ENCODE measurements at regions not wholly inside any gene's neighbourhood (a gene's known extent, or its start where the extent isn't known, plus 50 kb on each side); places are given as distances from the start of the nearest gene placed in this dataset.

- DNase-seq (ENCODE audit: low spot score): no peak
Observed at GRCh38 chr14:54090274-54090673, 133.6 kb upstream of the BMP4 start.

DNA sequence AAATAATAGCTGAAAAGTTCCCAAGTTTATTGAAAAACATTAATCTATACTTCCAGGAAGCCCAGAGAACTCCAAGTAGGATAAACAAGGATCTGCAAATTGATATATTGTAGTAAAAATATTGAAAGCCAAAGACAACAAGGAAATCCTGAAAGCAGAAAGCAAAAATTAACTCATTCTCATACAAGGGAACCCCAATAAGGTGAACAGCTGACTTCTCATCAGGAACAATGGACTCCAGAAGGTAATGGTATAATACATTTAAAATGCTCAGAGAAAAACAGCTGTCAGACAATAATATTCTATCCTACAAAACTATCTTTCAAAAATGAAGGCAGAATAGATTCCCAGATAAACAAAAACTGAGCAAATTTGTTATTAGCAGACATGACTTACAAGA is 138.1 kb upstream of the BMP4 start:
- no peak for DNase-seq (ENCODE audit: low spot score)

- DNase-seq (ENCODE audit: low spot score): no peak
Observed at GRCh38 chr14:54098536-54098935, 141.9 kb upstream of the BMP4 start.

DNA sequence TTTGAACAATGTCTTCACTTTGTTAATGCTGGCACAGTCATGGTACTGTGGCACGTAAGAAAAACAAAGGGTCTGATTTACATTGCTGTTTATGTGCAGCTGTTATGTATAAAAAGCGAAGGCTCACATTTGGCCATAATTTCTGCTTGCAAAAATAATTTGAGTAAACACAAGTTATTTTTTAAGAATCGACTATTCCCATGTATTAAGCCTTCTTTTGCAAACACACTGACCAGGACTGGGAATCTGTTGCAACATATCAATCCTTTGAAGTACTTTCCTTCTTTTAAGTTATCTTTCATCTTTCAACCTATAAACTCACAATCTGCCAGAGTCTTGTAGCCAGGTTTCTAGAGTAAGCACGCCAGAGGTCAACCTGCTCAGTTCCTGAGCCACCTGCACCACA is 145.4 kb upstream of the BMP4 start:
- DNase-seq (ENCODE audit: low spot score): no peak

- DNase-seq (ENCODE audit: low spot score): no peak
Observed at GRCh38 chr14:54102530-54102929, 145.9 kb upstream of the BMP4 start.

DNA sequence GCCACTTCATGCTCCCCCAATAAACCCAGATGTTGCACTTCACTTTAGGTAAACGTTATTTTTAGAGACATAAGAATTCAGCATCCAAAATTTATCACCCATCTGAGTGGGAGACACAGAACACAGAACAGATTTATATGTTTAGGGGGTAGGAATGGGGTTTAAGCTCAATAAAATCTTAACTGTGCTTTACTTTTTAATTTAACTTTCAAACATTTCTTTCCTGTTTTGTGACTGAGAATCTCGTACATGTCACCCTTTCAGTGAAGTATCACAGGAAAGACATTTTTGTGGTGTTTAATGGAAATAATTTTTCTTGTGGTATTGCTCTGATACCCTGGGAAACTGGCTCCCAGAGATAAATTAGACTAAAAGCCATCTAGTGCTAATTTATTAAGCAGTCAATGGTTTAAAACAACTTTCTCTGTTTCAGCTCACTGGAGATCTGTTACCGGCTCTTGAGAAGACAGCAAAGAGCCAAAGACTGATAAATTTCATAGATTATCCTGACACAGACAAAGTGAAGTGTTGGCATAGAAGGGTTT is 148.0 kb upstream of the BMP4 start:
- no peak for DNase-seq (ENCODE audit: low spot score)

DNA sequence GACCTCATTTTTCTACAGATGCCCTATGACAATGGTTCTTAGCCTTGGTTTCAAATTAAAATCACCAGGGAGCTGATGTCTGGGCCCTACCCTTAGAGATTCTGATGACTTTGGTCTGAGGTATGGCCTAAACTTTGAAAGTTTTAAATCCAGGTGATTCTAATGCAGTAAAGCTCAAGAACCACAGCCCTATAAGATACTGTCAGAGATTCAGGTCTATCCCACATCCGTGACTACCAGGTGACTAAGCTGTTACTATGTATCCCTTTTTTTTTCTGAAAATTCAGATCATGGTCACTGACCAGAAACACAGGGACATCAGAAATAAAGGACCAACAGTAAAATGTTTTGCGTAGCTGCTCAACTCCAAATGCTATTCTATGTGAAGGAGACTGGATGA is 148.8 kb upstream of the BMP4 start:
- DNase-seq (ENCODE audit: low spot score): no peak

DNA sequence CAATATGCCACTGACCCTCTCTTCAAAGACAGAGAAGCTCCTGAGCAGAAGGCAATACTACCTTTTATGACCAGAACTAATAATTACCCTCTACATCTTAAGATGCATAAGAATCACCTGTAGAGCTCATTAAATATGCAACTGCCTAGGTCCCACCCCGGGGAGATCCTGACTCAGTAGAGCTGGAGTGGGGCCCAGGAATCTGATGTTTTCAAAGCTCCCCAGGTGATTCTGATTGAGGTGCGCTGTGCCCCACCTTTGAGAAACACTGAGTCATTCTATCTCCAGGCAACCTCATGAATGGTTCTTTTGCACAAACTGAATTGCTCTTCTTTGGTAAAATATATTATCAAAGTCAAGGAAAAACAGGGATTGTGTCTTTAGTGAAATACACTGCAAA is 149.3 kb upstream of the BMP4 start:
- DNase-seq (ENCODE audit: low spot score): no peak

DNA sequence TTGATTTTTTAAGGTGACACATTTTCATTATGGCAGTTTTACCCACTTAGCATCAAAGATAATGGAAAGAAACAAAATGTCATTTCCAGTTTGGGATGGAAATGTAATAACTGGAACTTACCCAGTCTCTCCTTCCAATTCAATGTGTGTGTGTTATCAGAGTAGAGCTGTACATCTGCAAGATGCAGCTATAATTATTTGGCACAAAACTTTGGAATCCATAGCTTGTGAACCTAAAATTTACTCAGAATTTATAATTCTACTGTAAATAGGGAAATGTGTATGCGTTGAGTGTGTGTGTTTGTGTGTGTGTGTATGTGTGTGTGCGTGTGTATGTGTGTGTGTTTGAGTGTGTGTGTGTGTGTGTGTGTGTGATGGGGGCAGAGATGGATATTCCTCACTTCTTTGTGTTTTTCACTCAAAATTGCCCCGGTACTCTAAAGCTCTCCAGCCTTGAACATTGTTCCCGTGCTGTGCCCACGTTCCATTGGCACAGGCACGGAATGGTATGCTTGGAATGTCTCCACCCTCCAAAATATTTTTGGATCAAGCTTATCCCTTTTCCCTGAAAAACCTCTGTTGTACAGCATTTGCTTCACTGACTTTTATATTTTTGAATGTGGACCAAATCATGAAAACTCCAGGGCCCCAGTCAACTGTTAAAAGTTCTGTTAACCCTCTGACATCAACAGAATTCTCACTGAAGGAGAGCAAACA is 150.2 kb upstream of the BMP4 start:
- DNase-seq (ENCODE audit: low spot score): no peak

DNA sequence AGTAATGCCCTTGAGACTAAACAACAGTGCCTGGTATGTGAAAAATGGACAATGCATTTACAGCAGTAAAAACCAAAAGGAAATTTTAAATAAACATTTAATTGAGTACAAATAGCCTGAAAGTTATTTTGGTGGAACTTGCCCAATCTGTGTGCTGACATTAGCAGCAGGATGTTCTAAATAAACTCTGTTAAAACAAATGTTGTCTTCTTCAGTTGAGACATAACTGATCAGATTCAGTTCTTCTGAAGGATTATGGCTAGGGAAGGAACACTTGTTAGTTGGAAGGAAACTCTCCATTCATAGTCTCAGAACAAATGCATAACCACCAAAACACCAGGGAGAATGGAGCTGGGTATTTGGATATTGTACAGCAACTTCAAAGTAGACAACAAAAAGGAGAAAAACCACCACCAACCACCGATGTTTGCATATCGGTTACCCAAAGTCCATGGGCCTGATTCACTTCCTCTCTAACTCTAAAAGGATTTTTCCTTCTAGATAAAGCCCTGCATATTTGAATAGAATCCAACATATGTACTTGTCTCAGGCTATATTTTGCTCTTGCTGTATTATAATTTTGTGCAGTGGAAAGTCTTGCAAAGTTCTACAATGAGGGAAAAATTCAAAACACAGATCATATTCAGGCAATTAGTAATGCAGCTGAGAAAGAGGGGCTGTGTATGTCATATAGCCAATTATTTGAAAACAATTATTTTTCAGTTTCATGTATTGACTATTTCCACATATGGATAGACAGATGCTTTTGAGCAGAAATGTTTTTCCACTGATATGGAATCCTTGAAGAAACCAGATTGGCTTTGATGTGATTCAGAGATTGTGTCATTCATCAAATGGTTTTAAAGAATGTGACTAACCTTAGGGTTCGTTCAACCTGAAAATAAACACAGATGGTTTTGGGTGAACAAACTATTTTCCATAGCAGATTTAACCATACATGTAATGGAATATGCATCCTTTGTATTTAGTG is 152.2 kb upstream of the BMP4 start:
- DNase-seq (ENCODE audit: low spot score): no peak

DNA sequence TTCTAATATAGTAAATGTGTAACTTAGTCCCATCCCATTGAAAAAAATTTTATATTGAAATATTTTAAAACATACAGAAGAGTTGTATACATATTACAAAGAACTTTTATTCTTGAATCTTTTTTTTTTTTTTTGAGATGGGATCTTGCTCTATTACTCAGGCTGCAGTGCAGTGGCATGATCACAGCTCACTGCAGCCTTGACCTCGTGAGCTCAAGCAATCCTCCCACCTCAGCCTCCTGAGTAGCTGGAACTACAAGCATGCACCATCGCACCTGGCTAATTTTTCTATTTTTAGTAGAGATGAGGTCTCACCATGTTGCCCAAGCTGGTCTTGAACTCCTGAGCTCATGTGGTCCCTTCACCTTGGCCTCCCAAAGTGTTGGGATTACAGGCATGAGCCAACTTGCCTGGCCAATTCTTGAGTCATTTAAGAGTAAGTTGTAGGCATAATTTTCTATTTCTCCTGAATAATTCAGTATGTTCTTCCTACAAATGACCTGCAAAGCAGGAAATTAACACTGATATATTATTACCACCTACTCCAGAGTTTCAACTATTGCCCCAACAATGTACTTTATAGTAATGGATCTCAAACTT is 153.0 kb upstream of the BMP4 start:
- no peak for DNase-seq (ENCODE audit: low spot score)

GRCh38 chr14:54114941-54115340 is 158.3 kb upstream of the BMP4 start:
- no peak for DNase-seq (ENCODE audit: low spot score)

GRCh38 chr14:54116198-54116885 is 159.7 kb upstream of the BMP4 start:
- DNase-seq (ENCODE audit: low spot score): no peak

- DNase-seq (ENCODE audit: low spot score): no peak
Observed at GRCh38 chr14:54116972-54117371, 160.3 kb upstream of the BMP4 start.

GRCh38 chr14:54117396-54117795 is 160.8 kb upstream of the BMP4 start:
- DNase-seq (ENCODE audit: low spot score): no peak

GRCh38 chr14:54117924-54118323 is 161.3 kb upstream of the BMP4 start:
- no peak for DNase-seq (ENCODE audit: low spot score)

DNA sequence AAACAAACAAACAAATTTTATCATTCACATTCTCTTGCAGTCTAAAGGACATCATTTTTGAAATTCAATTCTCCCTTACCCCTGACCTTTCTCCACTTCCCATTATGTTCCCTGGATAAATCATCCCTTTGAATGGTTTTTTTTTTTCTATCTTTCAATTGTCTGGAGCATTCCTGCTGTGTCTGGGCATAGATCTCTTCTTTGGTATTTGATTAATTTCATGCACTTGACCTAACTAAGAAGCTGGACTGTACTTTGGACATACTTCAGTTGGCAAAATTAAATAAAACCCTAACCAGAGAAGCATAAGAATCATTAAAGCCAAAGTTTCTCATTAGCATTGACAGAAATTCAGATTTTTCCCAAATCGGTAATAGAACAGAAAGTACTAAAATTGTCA is 163.6 kb upstream of the BMP4 start:
- no peak for DNase-seq (ENCODE audit: low spot score)

DNA sequence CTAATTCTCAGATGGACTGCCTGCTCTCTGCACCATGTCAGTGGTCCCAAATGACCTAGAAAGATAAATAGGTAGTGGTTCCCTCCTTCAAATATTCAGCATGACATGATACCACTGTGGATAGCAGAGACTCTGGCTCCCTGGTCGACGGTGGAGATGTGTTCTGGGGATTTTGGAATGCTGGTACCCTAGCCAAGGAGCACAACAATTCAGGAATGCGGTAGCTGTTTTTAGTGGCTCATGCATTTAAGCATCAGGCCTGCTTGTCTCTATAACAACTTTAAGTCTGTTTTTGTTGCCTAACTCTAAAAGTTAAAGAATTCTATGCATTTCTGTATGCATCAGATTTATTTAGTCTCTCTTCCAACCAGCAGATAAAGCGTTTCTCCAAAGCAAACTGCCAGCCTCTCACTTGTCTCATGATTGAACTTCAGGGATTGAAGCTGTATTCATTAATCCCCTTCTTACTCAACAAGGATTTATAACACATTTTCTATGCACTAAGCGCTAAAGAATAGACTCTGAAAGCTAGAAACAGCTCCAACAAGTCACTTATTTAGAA is 164.9 kb upstream of the BMP4 start:
- no peak for DNase-seq (ENCODE audit: low spot score)

GRCh38 chr14:54123841-54124240 is 167.2 kb upstream of the BMP4 start:
- no peak for DNase-seq (ENCODE audit: low spot score)

DNA sequence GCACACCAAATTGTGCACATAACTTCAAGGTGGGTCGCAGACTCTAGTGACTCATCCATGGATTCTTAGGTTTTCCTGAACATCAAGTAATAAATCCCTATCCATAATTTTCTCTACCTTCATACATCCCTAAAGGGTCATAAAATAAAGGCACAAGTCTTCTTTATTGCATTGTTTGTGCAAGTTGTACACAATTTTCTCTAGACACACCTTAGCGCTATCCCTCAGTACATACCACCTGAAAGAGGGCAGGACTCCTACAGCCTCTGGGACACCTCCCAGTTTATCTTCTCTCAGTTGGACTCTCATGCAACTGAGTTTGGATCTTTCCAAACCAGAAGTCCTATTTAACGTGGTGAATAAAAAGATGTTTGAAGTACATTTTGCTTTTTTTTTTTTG is 168.5 kb upstream of the BMP4 start:
- DNase-seq (ENCODE audit: low spot score): no peak

GRCh38 chr14:54126947-54127346 is 170.3 kb upstream of the BMP4 start:
- no peak for DNase-seq (ENCODE audit: low spot score)

All from ureter (tissue), 1 donor.